ENCODE measurements at regions not wholly inside any gene's neighbourhood (a gene's known extent, or its start where the extent isn't known, plus 50 kb on each side); places are given as distances from the start of the nearest gene placed in this dataset.

DNA sequence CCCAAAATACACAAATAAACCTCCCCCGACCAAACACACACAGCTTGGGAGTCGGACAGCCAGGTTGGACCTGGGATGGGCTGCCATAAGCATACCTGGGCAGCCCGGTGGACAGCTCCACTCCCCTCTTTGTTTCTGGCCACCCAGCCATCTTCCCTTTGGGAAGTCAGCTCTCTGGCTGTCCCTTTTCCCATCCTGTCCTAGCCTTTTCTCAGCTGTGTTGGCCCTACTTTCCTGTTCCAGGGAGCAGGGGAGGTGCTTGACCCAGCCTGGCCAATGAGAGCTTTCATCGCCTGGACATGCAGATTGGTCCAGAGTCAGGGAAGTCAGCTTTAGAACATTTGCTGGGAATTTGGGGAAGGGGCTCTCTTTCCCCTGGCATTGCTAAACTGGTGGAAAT is 68.7 kb upstream of the NECTIN1 start:
- H3K4me3 Mint-ChIP-seq (ENCODE audit: unreplicated experiment), result no peak overlapping the region
- peaks cover 17% of the 10 kb centered on the region for H3K27me3 Mint-ChIP-seq (ENCODE audit: low read depth)
- TF ChIP-seq CTCF (IDR thresholded peaks at IDR 0.05), result no peak
- H3K4me1 Mint-ChIP-seq (ENCODE audit: low read depth), result peaks cover 37% of the 10 kb centered on the region
- no peaks in the 10 kb centered on the region for H3K36me3 Mint-ChIP-seq (ENCODE audit: low read depth)
- H3K9me3 Mint-ChIP-seq (ENCODE audit: low read depth), result no peaks in the 10 kb centered on the region
- H3K27ac Mint-ChIP-seq (ENCODE audit: unreplicated experiment), result no peak overlapping the region
- peak; percentile 32 for DNase-seq (ENCODE audit: low spot score)

DNA sequence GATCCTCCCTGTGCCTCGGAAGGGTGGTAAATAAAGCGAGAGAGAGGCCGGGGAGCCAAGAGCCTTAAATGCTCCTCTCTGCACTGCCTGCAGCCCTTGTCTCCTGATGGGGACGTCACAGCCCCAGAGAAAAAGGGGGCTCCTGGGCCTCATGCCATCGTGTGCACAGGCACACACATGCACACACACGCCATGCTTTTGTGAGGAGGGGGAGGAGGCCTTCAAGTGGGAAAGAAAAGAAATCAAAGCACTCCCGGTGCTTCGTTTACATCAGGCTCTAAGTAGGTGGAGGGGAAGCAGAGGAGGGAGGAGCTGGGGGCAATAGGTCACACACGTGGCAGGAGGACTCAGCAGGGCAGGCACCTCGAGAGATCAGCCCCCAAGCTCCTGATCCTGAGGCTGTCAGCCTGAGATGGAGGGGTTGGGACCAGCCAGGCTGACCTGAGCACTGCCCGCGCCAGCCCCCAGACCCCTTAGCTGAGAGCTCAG is 68.2 kb upstream of the NECTIN1 start:
- no peaks in the 10 kb centered on the region for H3K36me3 Mint-ChIP-seq (ENCODE audit: low read depth)
- TF ChIP-seq CTCF (IDR thresholded peaks at IDR 0.05), result no peak
- H3K4me1 Mint-ChIP-seq (ENCODE audit: low read depth), result peaks cover 41% of the 10 kb centered on the region
- no peaks in the 10 kb centered on the region for H3K9me3 Mint-ChIP-seq (ENCODE audit: low read depth)
- H3K4me3 Mint-ChIP-seq (ENCODE audit: unreplicated experiment), result no peak overlapping the region
- peaks cover 15% of the 10 kb centered on the region for H3K27me3 Mint-ChIP-seq (ENCODE audit: low read depth)
- DNase-seq (ENCODE audit: low spot score), result peak; percentile 44
- no peak overlapping the region for H3K27ac Mint-ChIP-seq (ENCODE audit: unreplicated experiment)

GRCh38 chr11:119796363-119797060 is 67.5 kb upstream of the NECTIN1 start:
- peak; percentile 68 for DNase-seq (ENCODE audit: low spot score)
- H3K27ac Mint-ChIP-seq (ENCODE audit: unreplicated experiment), result no peak overlapping the region
- no peak overlapping the region for H3K4me3 Mint-ChIP-seq (ENCODE audit: unreplicated experiment)

DNA sequence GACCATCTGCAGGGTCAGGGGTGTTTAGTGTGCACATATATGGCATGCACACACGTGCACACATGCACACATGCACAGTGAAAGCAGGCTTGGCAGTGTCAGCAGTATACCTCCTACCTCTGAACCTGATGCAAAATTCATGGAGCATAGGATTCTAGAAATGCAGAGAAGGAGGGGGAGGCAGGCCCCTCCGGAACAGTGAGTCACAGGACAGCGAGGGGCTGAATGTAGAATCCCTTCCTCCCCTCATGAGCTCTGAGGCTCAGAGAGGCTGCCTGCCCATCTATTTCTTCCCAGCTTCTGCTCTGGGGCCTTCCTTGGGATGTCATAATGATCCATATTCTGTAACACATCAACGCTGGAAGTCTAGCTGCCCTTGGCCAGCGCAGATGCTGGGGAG is 66.7 kb upstream of the NECTIN1 start:
- Mint-ChIP-seq H3K27me3 (ENCODE audit: low read depth) (peaks cover 8% of the 10 kb centered on the region), H3K36me3 (ENCODE audit: low read depth) (no peaks in the 10 kb centered on the region), H3K4me3 (ENCODE audit: unreplicated experiment) (no peak overlapping the region), H3K9me3 (ENCODE audit: low read depth) (no peaks in the 10 kb centered on the region), H3K4me1 (ENCODE audit: low read depth) (peaks cover 56% of the 10 kb centered on the region), H3K27ac (ENCODE audit: unreplicated experiment) (peak overlapping the region; percentile 88)
- no peak for TF ChIP-seq CTCF (IDR thresholded peaks at IDR 0.05)
- no peak for DNase-seq (ENCODE audit: low spot score)

More at GRCh38 chr11:119796363-119797060, 67.5 kb upstream of the NECTIN1 start:
- H3K36me3 Mint-ChIP-seq (ENCODE audit: low read depth), result no peaks in the 10 kb centered on the region
- peaks cover 11% of the 10 kb centered on the region for H3K27me3 Mint-ChIP-seq (ENCODE audit: low read depth)
- TF ChIP-seq CTCF (IDR thresholded peaks at IDR 0.05), result no peak
- H3K9me3 Mint-ChIP-seq (ENCODE audit: low read depth), result no peaks in the 10 kb centered on the region
- H3K4me1 Mint-ChIP-seq (ENCODE audit: low read depth), result peaks cover 48% of the 10 kb centered on the region

DNA sequence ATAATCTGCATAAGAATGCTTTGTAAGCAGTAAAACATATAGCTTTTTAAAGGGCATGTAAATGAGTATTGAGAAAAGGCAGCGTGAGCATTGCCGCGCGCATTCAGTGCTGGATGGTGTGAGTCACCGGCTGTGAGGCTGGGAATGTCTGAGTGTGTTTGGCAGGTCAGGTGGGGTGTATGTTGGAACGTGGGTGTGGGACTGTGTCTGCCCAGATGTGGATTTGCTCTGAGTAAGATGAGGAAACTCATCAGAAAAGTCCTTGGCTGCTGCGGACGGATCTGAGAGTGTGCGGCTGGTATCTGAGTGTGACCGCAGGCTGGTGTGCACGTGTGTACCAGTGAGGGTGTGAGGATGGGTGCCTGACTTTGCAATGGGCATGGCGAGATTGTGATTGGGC is 66.2 kb upstream of the NECTIN1 start:
- Mint-ChIP-seq H3K4me1 (ENCODE audit: low read depth) (peaks cover 57% of the 10 kb centered on the region), H3K4me3 (ENCODE audit: unreplicated experiment) (no peak overlapping the region), H3K27me3 (ENCODE audit: low read depth) (peaks cover 8% of the 10 kb centered on the region), H3K27ac (ENCODE audit: unreplicated experiment) (peak overlapping the region; percentile 88), H3K9me3 (ENCODE audit: low read depth) (no peaks in the 10 kb centered on the region), H3K36me3 (ENCODE audit: low read depth) (no peaks in the 10 kb centered on the region)
- peak; percentile 68 for DNase-seq (ENCODE audit: low spot score)
- TF ChIP-seq CTCF (IDR thresholded peaks at IDR 0.05), result no peak

Measured in chondrocyte (in vitro differentiated cells).